NT2/D1 (cell line): ENCODE measurements at regions not wholly inside any gene's neighbourhood (a gene's known extent, or its start where the extent isn't known, plus 50 kb on each side); places are given as distances from the start of the nearest gene placed in this dataset.

Experiments
- DNase-seq: peaks from one replicate; pipeline ENCODE4 v3.0.0-alpha.2; 2011; ENCODE audit warnings: low read depth, low spot score
- H3K27me3 ChIP-seq: 2 replicates; pipeline ENCODE4 v1.6.0; 2011; ENCODE audit warnings: mild to moderate bottlenecking; ENCODE audit not compliant: insufficient read length, insufficient read depth
- H3K36me3 ChIP-seq: 2 replicates; pipeline ENCODE4 v1.6.1; 2011; ENCODE audit warnings: mild to moderate bottlenecking, low read length, mixed read lengths; ENCODE audit not compliant: insufficient read depth, insufficient read length
- H3K4me1 ChIP-seq: 2 replicates; pipeline ENCODE4 v1.5.1; 2011; ENCODE audit not compliant: insufficient read depth, insufficient read length
- H3K4me3 ChIP-seq: 2 replicates; pipeline ENCODE4 v1.5.1; 2011; ENCODE audit warnings: low read depth; ENCODE audit not compliant: insufficient read length
- H3K9ac ChIP-seq: 2 replicates; pipeline ENCODE4 v1.6.0; 2011; ENCODE audit warnings: low read depth; ENCODE audit not compliant: insufficient read length
- H3K9me3 ChIP-seq: 2 replicates; pipeline ENCODE4 v1.5.1; 2011; ENCODE audit warnings: mild to moderate bottlenecking, low read length; ENCODE audit not compliant: insufficient read depth
- SUZ12 ChIP-seq: IDR thresholded peaks from 2 replicates; pipeline ENCODE4 v1.6.1; 2011; ENCODE audit not compliant: insufficient read length, insufficient read depth; ENCODE audit errors: extremely low read depth
- YY1 ChIP-seq: IDR thresholded peaks from 2 replicates; pipeline ENCODE4 v1.6.1; 2011; ENCODE audit not compliant: insufficient read length, insufficient read depth
- ZNF274 ChIP-seq: IDR thresholded peaks from 2 replicates; pipeline ENCODE4 v1.6.1; 2011; ENCODE audit warnings: mild to moderate bottlenecking, low read depth, low read length

GRCh38 chr9:121574774-121575519 is 75.3 kb upstream of the GGTA1 start:
- DNase-seq = no peak
- Histone ChIP-seq H3K9ac (no peak overlapping the region), H3K4me1 (peaks cover 18% of the 10 kb centered on the region), H3K36me3 (no peaks in the 10 kb centered on the region), H3K9me3 (no peaks in the 10 kb centered on the region), H3K4me3 (no peak overlapping the region), H3K27me3 (peaks cover 4% of the 10 kb centered on the region)
- no peak for TF ChIP-seq YY1

- no peak for TF ChIP-seq ZNF274
- TF ChIP-seq SUZ12 = no peak
- TF ChIP-seq YY1 = no peak
- H3K27me3 ChIP-seq = peaks cover under 1% of the 10 kb centered on the region
- no peak for DNase-seq
These were observed 75.0 kb upstream of the DAB2IP start for GRCh38 chr9:121576281-121577075.

GRCh38 chr9:121577166-121577565 is 74.3 kb upstream of the DAB2IP start:
- peaks cover 30% of the 10 kb centered on the region for H3K4me1 ChIP-seq
- DNase-seq = no peak
- H3K27me3 ChIP-seq = peaks cover 2% of the 10 kb centered on the region
- H3K4me3 ChIP-seq = no peak overlapping the region
- H3K9me3 ChIP-seq = no peaks in the 10 kb centered on the region
- no peaks in the 10 kb centered on the region for H3K36me3 ChIP-seq
- H3K9ac ChIP-seq = peak overlapping the region; percentile 43
- TF ChIP-seq ZNF274 (no peak), SUZ12 (no peak)

More at GRCh38 chr9:121576281-121577075, 75.0 kb upstream of the DAB2IP start:
- Histone ChIP-seq H3K4me3 (no peak overlapping the region), H3K4me1 (peaks cover 24% of the 10 kb centered on the region), H3K36me3 (no peaks in the 10 kb centered on the region), H3K9ac (no peak overlapping the region), H3K9me3 (no peaks in the 10 kb centered on the region)

- Histone ChIP-seq H3K4me1 (peaks cover 33% of the 10 kb centered on the region), H3K9me3 (no peaks in the 10 kb centered on the region), H3K9ac (peak overlapping the region; percentile 43), H3K4me3 (no peak overlapping the region), H3K27me3 (peaks cover 2% of the 10 kb centered on the region), H3K36me3 (no peaks in the 10 kb centered on the region)
- no peak for DNase-seq
- TF ChIP-seq ZNF274 (no peak), YY1 (no peak), SUZ12 (no peak)
These were observed 73.9 kb upstream of the DAB2IP start for GRCh38 chr9:121577572-121577971.

- Histone ChIP-seq H3K27me3 (peaks cover 2% of the 10 kb centered on the region), H3K4me1 (peaks cover 22% of the 10 kb centered on the region), H3K9ac (peak overlapping the region; percentile 52), H3K36me3 (no peaks in the 10 kb centered on the region), H3K9me3 (no peaks in the 10 kb centered on the region), H3K4me3 (no peak overlapping the region)
- no peak for TF ChIP-seq ZNF274
- TF ChIP-seq YY1 = no peak
- TF ChIP-seq SUZ12 = no peak
- DNase-seq = no peak
These were observed 69.4 kb upstream of the DAB2IP start for GRCh38 chr9:121581786-121582600.

- TF ChIP-seq YY1 = no peak
- TF ChIP-seq ZNF274 = no peak
- no peak for TF ChIP-seq SUZ12
- Histone ChIP-seq H3K36me3 (no peaks in the 10 kb centered on the region), H3K9ac (no peak overlapping the region), H3K27me3 (peaks cover 2% of the 10 kb centered on the region), H3K4me1 (peaks cover 17% of the 10 kb centered on the region), H3K4me3 (no peak overlapping the region), H3K9me3 (no peaks in the 10 kb centered on the region)
- DNase-seq = no peak
These were observed 68.8 kb upstream of the DAB2IP start for GRCh38 chr9:121582641-121583040.

- Histone ChIP-seq H3K9ac (no peak overlapping the region), H3K4me3 (no peak overlapping the region), H3K27me3 (peaks cover 12% of the 10 kb centered on the region), H3K4me1 (peaks cover 15% of the 10 kb centered on the region), H3K36me3 (no peaks in the 10 kb centered on the region), H3K9me3 (no peaks in the 10 kb centered on the region)
- TF ChIP-seq SUZ12 (no peak), YY1 (no peak), ZNF274 (no peak)
- no peak for DNase-seq
These were observed 67.0 kb upstream of the DAB2IP start for GRCh38 chr9:121584421-121584820.
